OCI-LY7 (cell line): ENCODE measurements at regions not wholly inside any gene's neighbourhood (a gene's known extent, or its start where the extent isn't known, plus 50 kb on each side); places are given as distances from the start of the nearest gene placed in this dataset.

Experiments used
- CTCF ChIP-seq: fragments of 200-600 bp; sonication (generic); conservative IDR thresholded peaks from 2 replicates; pipeline ENCODE4 v1.5.1; 2014; ENCODE audit warnings: mild to moderate bottlenecking, antibody characterized with exemption, low read length, moderate library complexity, mixed read lengths
- EZH2phosphoT487 ChIP-seq: fragments of 200-600 bp; sonication (generic); IDR thresholded peaks from 2 replicates; pipeline ENCODE4 v1.6.1; 2018; ENCODE audit warnings: low read depth, borderline replicate concordance, mild to moderate bottlenecking, mixed run types, antibody characterized with exemption, low read length, moderate library complexity, mixed read lengths

- TF ChIP-seq EZH2phosphoT487 (no peak), CTCF (no peak)
These were observed 107.3 kb upstream of the SEMA3D start for GRCh38 chr7:85294176-85294575.
